Transverse colon (tissue), 4 donors: ENCODE measurements at regions not wholly inside any gene's neighbourhood (a gene's known extent, or its start where the extent isn't known, plus 50 kb on each side); places are given as distances from the start of the nearest gene placed in this dataset.

ENCODE experiments used
- EP300 ChIP-seq: sonication (generic); formaldehyde crosslinking; IDR thresholded peaks from one replicate; pipeline ENCODE4 v1.6.1; 2017; ENCODE audit warnings: antibody characterized with exemption, low read depth
- POLR2AphosphoS5 ChIP-seq, 3 donors: sonication (generic); formaldehyde crosslinking; IDR thresholded peaks; one replicate each; pipeline ENCODE4 v1.6.1; 2016; ENCODE audit warnings: antibody characterized with exemption in 3 of 3
- TF ChIP-seq, protein P1 (sequence below), 5 experiments: fragments of 200-600 bp in 3 of 5; fragments of 450-650 bp in 2 of 5; sonication (generic) in 3 of 5; IDR thresholded peaks; 1 replicate in 2 of 5; 2 replicates in 3 of 5; pipeline ENCODE4 v1.5.1; 2016 to 2017; ENCODE audit warnings: antibody characterized with exemption in 5 of 5, inconsistent platforms in 3 of 5, mild to moderate bottlenecking in 2 of 5, moderate library complexity in 1 of 5

DNA sequence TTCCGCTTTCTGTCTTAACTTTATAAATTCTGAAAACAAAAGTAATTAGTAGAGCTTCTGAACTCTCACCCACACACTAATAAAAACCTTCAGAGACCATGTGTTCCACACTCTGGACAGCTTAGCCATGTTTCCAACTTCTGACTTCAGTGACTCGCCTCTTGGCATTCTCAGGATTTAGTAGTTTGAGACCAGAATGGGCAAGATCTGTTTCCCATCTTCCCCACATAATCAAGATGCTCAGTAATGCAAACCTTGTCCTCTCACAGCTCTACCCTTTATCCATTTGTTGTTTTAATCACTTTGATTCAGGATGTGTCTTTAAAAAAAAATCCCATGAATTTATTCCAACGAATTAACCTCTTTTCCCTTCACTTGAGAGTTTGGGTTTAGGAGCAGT lies 166.6 kb upstream of the SLC24A5 start:
- TF ChIP-seq EP300 (no peak), POLR2AphosphoS5 (IDR thresholded peaks at IDR 0.05) (no peak)
- TF ChIP-seq, protein P1, sequence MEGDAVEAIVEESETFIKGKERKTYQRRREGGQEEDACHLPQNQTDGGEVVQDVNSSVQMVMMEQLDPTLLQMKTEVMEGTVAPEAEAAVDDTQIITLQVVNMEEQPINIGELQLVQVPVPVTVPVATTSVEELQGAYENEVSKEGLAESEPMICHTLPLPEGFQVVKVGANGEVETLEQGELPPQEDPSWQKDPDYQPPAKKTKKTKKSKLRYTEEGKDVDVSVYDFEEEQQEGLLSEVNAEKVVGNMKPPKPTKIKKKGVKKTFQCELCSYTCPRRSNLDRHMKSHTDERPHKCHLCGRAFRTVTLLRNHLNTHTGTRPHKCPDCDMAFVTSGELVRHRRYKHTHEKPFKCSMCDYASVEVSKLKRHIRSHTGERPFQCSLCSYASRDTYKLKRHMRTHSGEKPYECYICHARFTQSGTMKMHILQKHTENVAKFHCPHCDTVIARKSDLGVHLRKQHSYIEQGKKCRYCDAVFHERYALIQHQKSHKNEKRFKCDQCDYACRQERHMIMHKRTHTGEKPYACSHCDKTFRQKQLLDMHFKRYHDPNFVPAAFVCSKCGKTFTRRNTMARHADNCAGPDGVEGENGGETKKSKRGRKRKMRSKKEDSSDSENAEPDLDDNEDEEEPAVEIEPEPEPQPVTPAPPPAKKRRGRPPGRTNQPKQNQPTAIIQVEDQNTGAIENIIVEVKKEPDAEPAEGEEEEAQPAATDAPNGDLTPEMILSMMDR (IDR thresholded peaks at IDR 0.05), result no peak
